Coronary artery (tissue), 2 donors: ENCODE measurements at regions not wholly inside any gene's neighbourhood (a gene's known extent, or its start where the extent isn't known, plus 50 kb on each side); places are given as distances from the start of the nearest gene placed in this dataset.

Experiments used
- DNase-seq: peaks from one replicate; pipeline ENCODE4 v3.0.0-alpha.2; 2017; ENCODE audit warnings: low spot score
- H3K27ac ChIP-seq, 2 donors: fragments of 200-600 bp; sonication (generic); one replicate each; pipeline ENCODE4 v1.5.1; 2016 to 2019
- H3K4me3 ChIP-seq: fragments of 200-600 bp; sonication (generic); 2 replicates; pipeline ENCODE4 v1.5.1; 2016; ENCODE audit warnings: mild to moderate bottlenecking, moderate library complexity
- CTCF ChIP-seq: fragments of 200-600 bp; sonication (generic); IDR thresholded peaks from one replicate; pipeline ENCODE4 v1.5.1; 2019; ENCODE audit warnings: antibody characterized with exemption

- no peak for TF ChIP-seq CTCF
- no peak overlapping the region for H3K27ac ChIP-seq
- DNase-seq, result no peak
- H3K4me3 ChIP-seq, result no peak overlapping the region
Observed at GRCh38 chr13:23069566-23069965, 111.2 kb upstream of the SGCG start.

DNA sequence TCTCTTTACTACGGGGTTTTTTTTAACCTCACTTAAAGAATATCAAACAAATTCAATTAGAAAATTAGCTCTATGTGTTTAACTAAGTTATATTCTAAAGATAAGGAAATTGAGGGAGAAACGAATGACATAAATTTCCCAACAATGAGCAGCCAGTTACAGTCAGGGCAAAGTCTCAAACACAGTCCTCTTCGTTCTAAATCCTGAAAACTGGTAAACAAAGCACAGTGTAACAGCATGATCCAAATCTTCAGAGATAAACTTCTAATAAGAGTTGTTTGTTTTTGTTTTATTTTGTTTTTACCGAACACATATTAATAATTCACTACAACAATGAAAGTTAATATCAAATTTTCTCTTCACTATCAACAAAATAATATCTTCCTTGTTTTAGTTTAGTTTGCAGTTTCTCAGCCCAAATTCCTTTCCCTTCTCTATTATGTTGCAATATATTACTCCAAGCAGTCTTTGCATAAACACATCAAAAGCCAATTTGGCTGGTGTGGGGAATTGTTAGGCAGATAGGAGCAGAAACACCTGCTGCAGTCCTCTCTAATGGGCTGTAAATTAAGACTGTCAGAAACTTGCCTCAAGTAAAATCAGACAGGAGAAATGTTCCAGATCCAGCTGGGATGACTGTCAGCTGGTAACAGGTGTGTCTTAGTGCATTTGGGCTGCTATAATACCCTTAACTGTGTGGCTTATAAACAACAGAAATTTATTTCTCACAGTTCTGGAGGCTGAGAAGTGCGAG lies 106.5 kb upstream of the SGCG start:
- H3K4me3 ChIP-seq, result no peak overlapping the region
- no peak for DNase-seq
- no peak for TF ChIP-seq CTCF
- no peak overlapping the region for H3K27ac ChIP-seq

DNA sequence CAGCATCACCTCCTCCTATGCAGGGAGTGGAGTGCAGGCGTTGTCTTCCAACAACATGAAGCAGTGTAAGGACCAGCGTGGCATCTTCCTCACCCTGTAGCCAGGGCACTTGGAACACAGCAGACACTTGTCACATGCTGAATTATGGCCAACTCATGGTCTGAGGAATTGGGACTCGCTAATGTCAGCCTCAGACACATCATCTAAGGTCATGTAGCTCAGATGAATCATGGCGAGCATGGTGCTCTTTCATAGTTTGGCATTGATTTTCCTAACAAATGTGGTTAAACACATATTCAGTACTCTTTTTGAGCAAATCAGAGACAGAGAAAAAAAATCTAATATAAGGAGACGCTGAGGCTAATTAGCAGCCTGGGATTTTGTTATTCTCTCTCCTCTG lies 99.6 kb upstream of the SGCG start:
- Histone ChIP-seq H3K27ac (no peak overlapping the region), H3K4me3 (no peak overlapping the region)
- TF ChIP-seq CTCF, result no peak

GRCh38 chr13:23081901-23082300 lies 98.9 kb upstream of the SGCG start:
- DNase-seq, result no peak
- TF ChIP-seq CTCF, result no peak
- no peak overlapping the region for H3K27ac ChIP-seq
- no peak overlapping the region for H3K4me3 ChIP-seq

More for the DNA sequence above, 99.6 kb upstream of the SGCG start:
- no peak for DNase-seq

GRCh38 chr13:23086968-23087623 lies 93.7 kb upstream of the SGCG start:
- DNase-seq, result no peak
- Histone ChIP-seq H3K27ac (no peak overlapping the region), H3K4me3 (no peak overlapping the region)
- no peak for TF ChIP-seq CTCF

GRCh38 chr13:23087880-23088279 lies 92.9 kb upstream of the SGCG start:
- Histone ChIP-seq H3K27ac (no peak overlapping the region), H3K4me3 (no peak overlapping the region)
- DNase-seq, result no peak
- TF ChIP-seq CTCF, result no peak
